ENCODE measurements at regions not wholly inside any gene's neighbourhood (a gene's known extent, or its start where the extent isn't known, plus 50 kb on each side); places are given as distances from the start of the nearest gene placed in this dataset.

DNA sequence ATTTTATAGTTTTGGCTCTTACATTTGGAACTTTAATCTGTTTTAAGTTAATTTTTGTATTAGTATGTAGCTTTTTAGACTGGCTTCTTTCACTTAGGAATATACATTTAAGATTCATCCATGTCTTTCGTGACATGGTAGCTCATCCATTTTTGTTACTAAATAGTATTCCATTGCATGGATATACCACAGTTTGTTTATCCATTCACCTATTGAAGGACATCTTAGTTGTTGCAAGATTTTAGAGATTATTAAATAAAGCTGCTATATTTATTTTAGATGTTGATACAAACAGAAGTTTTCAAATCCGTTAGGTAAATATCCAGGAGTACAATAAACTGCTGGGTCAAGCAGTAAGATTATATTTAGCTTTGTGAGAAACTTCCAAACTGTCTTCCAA, 58.0 kb upstream of the ZNF521 start:
- TF ChIP-seq POLR2A (IDR thresholded peaks at IDR 0.05; ENCODE audit: low read depth, low read length) (no peak), TAF1 (IDR thresholded peaks at IDR 0.05; ENCODE audit: borderline replicate concordance, low read depth, low read length) (no peak)

All from GM12892 (cell line).